Islet of Langerhans (tissue), 1 donor: ENCODE measurements at regions not wholly inside any gene's neighbourhood (a gene's known extent, or its start where the extent isn't known, plus 50 kb on each side); places are given as distances from the start of the nearest gene placed in this dataset.

ENCODE experiments used
- FAIRE-seq: peaks from one replicate; lab custom pipeline; 2011; peaks lifted over from hg19 to GRCh38; lab: Jason Lieb, UNC

GRCh38 chr1:5748286-5749225, 243.7 kb downstream of the NPHP4 start:
- FAIRE-seq, result no peak

GRCh38 chr1:5747426-5748285, 244.6 kb downstream of the NPHP4 start:
- no peak for FAIRE-seq

- FAIRE-seq, result no peak
Measured at GRCh38 chr1:5746611-5747425, 245.4 kb downstream of the NPHP4 start.

- FAIRE-seq, result no peak
Measured at GRCh38 chr1:5745800-5746610, 246.2 kb downstream of the NPHP4 start.

- no peak for FAIRE-seq
Measured at GRCh38 chr1:5744911-5745799, 247.1 kb downstream of the NPHP4 start.

GRCh38 chr1:5744341-5744740, 247.9 kb downstream of the NPHP4 start:
- FAIRE-seq, result no peak

GRCh38 chr1:5743435-5744095, 248.7 kb downstream of the NPHP4 start:
- no peak for FAIRE-seq

- no peak for FAIRE-seq
Measured at GRCh38 chr1:5742801-5743200, 249.4 kb downstream of the NPHP4 start.

GRCh38 chr1:5742032-5742431, 250.2 kb downstream of the NPHP4 start:
- FAIRE-seq, result no peak

GRCh38 chr1:5740865-5741860, 251.1 kb downstream of the NPHP4 start:
- FAIRE-seq, result no peak

GRCh38 chr1:5740450-5740849, 251.8 kb downstream of the NPHP4 start:
- FAIRE-seq, result no peak

GRCh38 chr1:5739561-5740078, 252.6 kb downstream of the NPHP4 start:
- FAIRE-seq, result no peak

- FAIRE-seq, result no peak
Measured at GRCh38 chr1:5738911-5739462, 253.2 kb downstream of the NPHP4 start.

- FAIRE-seq, result no peak
Measured at GRCh38 chr1:5737081-5737480, 255.1 kb downstream of the NPHP4 start.

- no peak for FAIRE-seq
Measured at GRCh38 chr1:5734996-5735395, 257.2 kb downstream of the NPHP4 start.

GRCh38 chr1:5734414-5734813, 257.8 kb downstream of the NPHP4 start:
- no peak for FAIRE-seq

GRCh38 chr1:5733596-5733995, 258.6 kb downstream of the NPHP4 start:
- FAIRE-seq, result no peak

GRCh38 chr1:5731110-5731423, 261.2 kb downstream of the NPHP4 start:
- FAIRE-seq, result no peak
